ENCODE measurements at regions not wholly inside any gene's neighbourhood (a gene's known extent, or its start where the extent isn't known, plus 50 kb on each side); places are given as distances from the start of the nearest gene placed in this dataset.

- TF ChIP-seq EZH2phosphoT487 (IDR thresholded peaks at IDR 0.05; ENCODE audit: insufficient read depth, low read depth) (no peak), EZH2 (IDR thresholded peaks at IDR 0.05; ENCODE audit: insufficient read depth, poor library complexity, severe bottlenecking) (no peak)
Observed at GRCh38 chr11:23314162-23314561, 453.9 kb upstream of the CCDC179 start.

All from GM23248 (cell line).